ENCODE measurements at regions not wholly inside any gene's neighbourhood (a gene's known extent, or its start where the extent isn't known, plus 50 kb on each side); places are given as distances from the start of the nearest gene placed in this dataset.

- intact Hi-C loops (cut with DNase I, micrococcal nuclease): no loop called here
- DNase-seq: no peak
- H3K9me3 ChIP-seq: no peaks in the 10 kb centered on the region
Observed at GRCh38 chr13:104491916-104492315, 1425.7 kb upstream of the SLC10A2 start.

GRCh38 chr13:104487006-104487405 lies 1420.8 kb upstream of the SLC10A2 start:
- intact Hi-C loops (cut with DNase I, micrococcal nuclease): no loop called here
- no peak overlapping the region for H3K4me3 ChIP-seq
- ATAC-seq (no peak), DNase-seq (no peak)
- no peak for TF ChIP-seq CTCF (IDR thresholded peaks at IDR 0.05)
- H3K4me1 ChIP-seq (ENCODE audit: low read depth): no peaks in the 10 kb centered on the region
- H3K36me3 ChIP-seq (ENCODE audit: low read depth): no peaks in the 10 kb centered on the region
- no peaks in the 10 kb centered on the region for H3K9me3 ChIP-seq

More at GRCh38 chr13:104491916-104492315, 1425.7 kb upstream of the SLC10A2 start:
- no peak for ATAC-seq
- Histone ChIP-seq H3K36me3 (ENCODE audit: low read depth) (no peaks in the 10 kb centered on the region), H3K4me3 (no peak overlapping the region), H3K4me1 (ENCODE audit: low read depth) (no peaks in the 10 kb centered on the region)
- no peak for TF ChIP-seq CTCF (IDR thresholded peaks at IDR 0.05)

- TF ChIP-seq CTCF (IDR thresholded peaks at IDR 0.05): no peak
- H3K4me1 ChIP-seq (ENCODE audit: low read depth): no peaks in the 10 kb centered on the region
- no peak for DNase-seq
Observed at GRCh38 chr13:104485571-104485970, 1419.4 kb upstream of the SLC10A2 start.

GRCh38 chr13:104483631-104484030 lies 1417.4 kb upstream of the SLC10A2 start:
- Histone ChIP-seq H3K4me3 (no peak overlapping the region), H3K9me3 (peaks cover 8% of the 10 kb centered on the region), H3K36me3 (ENCODE audit: low read depth) (no peaks in the 10 kb centered on the region), H3K4me1 (ENCODE audit: low read depth) (no peaks in the 10 kb centered on the region)
- DNase-seq: peak in 1 of 3 donors; percentile 26
- ATAC-seq: no peak
- TF ChIP-seq CTCF (IDR thresholded peaks at IDR 0.05): no peak
- intact Hi-C loops (cut with DNase I, micrococcal nuclease): no loop called here

More at GRCh38 chr13:104485571-104485970, 1419.4 kb upstream of the SLC10A2 start:
- no peaks in the 10 kb centered on the region for H3K9me3 ChIP-seq
- H3K36me3 ChIP-seq (ENCODE audit: low read depth): no peaks in the 10 kb centered on the region
- no peak for ATAC-seq
- intact Hi-C loops (cut with DNase I, micrococcal nuclease): no loop called here
- H3K4me3 ChIP-seq: no peak overlapping the region

- H3K36me3 ChIP-seq (ENCODE audit: low read depth): no peaks in the 10 kb centered on the region
- no peak overlapping the region for H3K4me3 ChIP-seq
- no peak for TF ChIP-seq CTCF (IDR thresholded peaks at IDR 0.05)
- DNase-seq (no peak), ATAC-seq (no peak)
- peaks cover 15% of the 10 kb centered on the region for H3K9me3 ChIP-seq
- no peaks in the 10 kb centered on the region for H3K4me1 ChIP-seq (ENCODE audit: low read depth)
- intact Hi-C loops (cut with DNase I, micrococcal nuclease): no loop called here
Observed at GRCh38 chr13:104477261-104477660, 1411.0 kb upstream of the SLC10A2 start.

GRCh38 chr13:104473936-104474335 lies 1407.7 kb upstream of the SLC10A2 start:
- ATAC-seq (no peak), DNase-seq (no peak)
- no peak for TF ChIP-seq CTCF (IDR thresholded peaks at IDR 0.05)
- intact Hi-C loops (cut with DNase I, micrococcal nuclease): no loop called here
- Histone ChIP-seq H3K36me3 (ENCODE audit: low read depth) (no peaks in the 10 kb centered on the region), H3K9me3 (peaks cover 9% of the 10 kb centered on the region), H3K4me1 (ENCODE audit: low read depth) (no peaks in the 10 kb centered on the region), H3K4me3 (no peak overlapping the region)
